CD4-positive, alpha-beta T cell treated with Interleukin-4 for 1 hour (primary cell): ENCODE measurements at regions not wholly inside any gene's neighbourhood (a gene's known extent, or its start where the extent isn't known, plus 50 kb on each side); places are given as distances from the start of the nearest gene placed in this dataset.

Experiments
- DNase-seq, 2 donors: peaks; one replicate each; pipeline ENCODE4 v3.0.0-alpha.2; 2020 to 2022

GRCh38 chr20:24049081-24049480, 60.5 kb upstream of the GGTLC1 start:
- DNase-seq: no peak

- no peak for DNase-seq
These were observed 59.5 kb upstream of the GGTLC1 start for GRCh38 chr20:24048024-24048611.

GRCh38 chr20:24046888-24047287, 58.3 kb upstream of the GGTLC1 start:
- no peak for DNase-seq

GRCh38 chr20:24045621-24046318, 57.2 kb upstream of the GGTLC1 start:
- DNase-seq: peak in 1 of 2 donors; percentile 29

- no peak for DNase-seq
These were observed 54.7 kb upstream of the GGTLC1 start for GRCh38 chr20:24043294-24043693.

GRCh38 chr20:24042646-24043045, 54.1 kb upstream of the GGTLC1 start:
- no peak for DNase-seq

GRCh38 chr20:24040896-24041459, 52.4 kb upstream of the GGTLC1 start:
- no peak for DNase-seq

- no peak for DNase-seq
These were observed 50.6 kb upstream of the GGTLC1 start for GRCh38 chr20:24039196-24039595.
